ENCODE measurements at regions not wholly inside any gene's neighbourhood (a gene's known extent, or its start where the extent isn't known, plus 50 kb on each side); places are given as distances from the start of the nearest gene placed in this dataset.

DNA sequence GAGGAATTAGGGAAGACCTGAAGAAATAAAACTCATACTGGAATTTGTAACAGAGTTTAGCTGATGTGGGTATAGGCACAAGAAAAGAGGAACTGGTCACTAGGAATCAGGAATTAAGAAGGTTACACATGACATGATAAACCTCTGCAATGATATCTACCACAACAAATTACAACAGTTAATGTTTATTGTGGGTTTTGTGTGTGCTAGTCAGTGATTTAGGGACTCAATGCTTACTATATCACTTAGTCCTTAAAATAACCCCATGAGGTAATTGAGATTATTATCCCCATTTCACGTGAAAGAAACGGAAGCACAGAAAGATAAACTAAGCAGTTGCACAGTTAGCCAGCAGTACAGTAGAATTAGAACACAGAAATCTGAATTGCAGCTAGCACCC, 415.8 kb upstream of the ZEB2 start:
- Histone ChIP-seq H3K4me1 (peaks cover 22% of the 10 kb centered on the region), H3K27ac (no peak overlapping the region), H3K36me3 (no peaks in the 10 kb centered on the region), H3K4me3 (no peak overlapping the region), H3K27me3 (no peaks in the 10 kb centered on the region), H3K9me3 (no peaks in the 10 kb centered on the region)
- ATAC-seq (peak; percentile 84), DNase-seq (no peak)
- intact Hi-C loops (cut with DNase I) = no loop called here
- TF ChIP-seq, protein P1, sequence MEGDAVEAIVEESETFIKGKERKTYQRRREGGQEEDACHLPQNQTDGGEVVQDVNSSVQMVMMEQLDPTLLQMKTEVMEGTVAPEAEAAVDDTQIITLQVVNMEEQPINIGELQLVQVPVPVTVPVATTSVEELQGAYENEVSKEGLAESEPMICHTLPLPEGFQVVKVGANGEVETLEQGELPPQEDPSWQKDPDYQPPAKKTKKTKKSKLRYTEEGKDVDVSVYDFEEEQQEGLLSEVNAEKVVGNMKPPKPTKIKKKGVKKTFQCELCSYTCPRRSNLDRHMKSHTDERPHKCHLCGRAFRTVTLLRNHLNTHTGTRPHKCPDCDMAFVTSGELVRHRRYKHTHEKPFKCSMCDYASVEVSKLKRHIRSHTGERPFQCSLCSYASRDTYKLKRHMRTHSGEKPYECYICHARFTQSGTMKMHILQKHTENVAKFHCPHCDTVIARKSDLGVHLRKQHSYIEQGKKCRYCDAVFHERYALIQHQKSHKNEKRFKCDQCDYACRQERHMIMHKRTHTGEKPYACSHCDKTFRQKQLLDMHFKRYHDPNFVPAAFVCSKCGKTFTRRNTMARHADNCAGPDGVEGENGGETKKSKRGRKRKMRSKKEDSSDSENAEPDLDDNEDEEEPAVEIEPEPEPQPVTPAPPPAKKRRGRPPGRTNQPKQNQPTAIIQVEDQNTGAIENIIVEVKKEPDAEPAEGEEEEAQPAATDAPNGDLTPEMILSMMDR (IDR thresholded peaks at IDR 0.05) = no peak

DNA sequence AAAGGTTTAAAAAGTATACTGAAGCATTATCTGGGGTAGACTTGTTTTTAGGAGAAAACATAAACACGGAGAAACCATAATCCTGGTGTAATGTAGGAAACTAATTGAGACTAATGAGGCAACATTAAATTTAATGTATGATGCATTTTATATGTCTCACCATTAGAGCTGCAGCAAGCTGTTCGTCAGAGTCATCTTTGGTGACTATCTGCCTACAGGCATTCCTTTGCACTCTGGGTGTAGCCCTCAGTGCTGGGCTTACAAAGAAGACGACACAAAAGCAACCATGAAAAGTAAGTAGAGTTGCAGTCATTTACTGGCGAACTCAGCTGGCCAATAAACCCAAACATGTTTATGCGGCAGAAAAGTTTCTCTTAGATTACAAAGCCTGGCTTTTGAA, 415.3 kb upstream of the ZEB2 start:
- H3K9me3 ChIP-seq = no peaks in the 10 kb centered on the region
- no peak overlapping the region for H3K27ac ChIP-seq
- no peak overlapping the region for H3K4me3 ChIP-seq
- peaks cover 22% of the 10 kb centered on the region for H3K4me1 ChIP-seq
- TF ChIP-seq, protein P1 (IDR thresholded peaks at IDR 0.05) = no peak
- no peaks in the 10 kb centered on the region for H3K27me3 ChIP-seq
- intact Hi-C loops (cut with DNase I) = no loop called here
- H3K36me3 ChIP-seq = no peaks in the 10 kb centered on the region
- no peak for DNase-seq
- ATAC-seq = no peak

DNA sequence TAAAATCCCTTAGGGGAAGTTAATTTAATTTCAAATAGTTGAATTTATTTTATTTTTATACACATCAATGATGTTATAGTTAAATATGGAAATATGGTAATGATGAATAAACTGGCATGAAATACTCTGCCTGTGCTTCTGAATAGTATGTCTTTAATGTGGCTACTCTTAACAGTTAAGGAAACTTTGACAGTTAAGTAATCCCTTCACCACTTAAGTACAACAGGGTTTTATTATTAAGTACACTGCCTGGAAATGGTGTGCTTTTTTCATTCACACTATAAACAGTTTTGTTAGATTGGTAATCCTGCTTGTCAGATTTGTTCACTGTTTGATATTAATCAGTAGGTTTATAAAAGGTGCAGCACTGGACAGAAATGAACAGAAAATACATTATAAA, 412.0 kb upstream of the ZEB2 start:
- Histone ChIP-seq H3K9me3 (no peaks in the 10 kb centered on the region), H3K27me3 (no peaks in the 10 kb centered on the region), H3K36me3 (no peaks in the 10 kb centered on the region), H3K27ac (no peak overlapping the region), H3K4me1 (no peaks in the 10 kb centered on the region), H3K4me3 (no peak overlapping the region)
- no peak for ATAC-seq
- DNase-seq = no peak
- intact Hi-C loops (cut with DNase I) = no loop called here
- TF ChIP-seq, protein P1 (IDR thresholded peaks at IDR 0.05) = no peak

DNA sequence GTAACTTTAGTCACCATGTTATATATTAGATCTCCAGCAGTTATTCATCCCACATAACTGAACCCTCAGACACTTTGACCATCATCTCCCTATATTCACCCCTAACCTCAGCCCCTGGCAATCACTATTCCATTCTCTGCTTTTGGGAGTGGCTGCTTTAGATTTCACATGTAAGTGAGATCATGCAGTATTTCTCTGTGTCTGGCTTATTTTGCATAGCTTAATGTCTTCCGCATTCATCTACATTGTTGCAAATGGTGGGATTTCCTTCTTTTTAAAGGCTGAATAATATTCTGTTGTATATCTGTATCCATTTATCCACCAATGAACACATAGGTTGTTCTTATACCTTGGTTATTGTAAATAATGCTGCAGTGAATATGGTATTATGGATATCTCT, 411.6 kb upstream of the ZEB2 start:
- Histone ChIP-seq H3K36me3 (no peaks in the 10 kb centered on the region), H3K27me3 (no peaks in the 10 kb centered on the region), H3K4me1 (no peaks in the 10 kb centered on the region), H3K27ac (no peak overlapping the region), H3K4me3 (no peak overlapping the region), H3K9me3 (no peaks in the 10 kb centered on the region)
- no peak for DNase-seq
- ATAC-seq = no peak
- intact Hi-C loops (cut with DNase I) = no loop called here
- TF ChIP-seq, protein P1 (IDR thresholded peaks at IDR 0.05) = no peak

DNA sequence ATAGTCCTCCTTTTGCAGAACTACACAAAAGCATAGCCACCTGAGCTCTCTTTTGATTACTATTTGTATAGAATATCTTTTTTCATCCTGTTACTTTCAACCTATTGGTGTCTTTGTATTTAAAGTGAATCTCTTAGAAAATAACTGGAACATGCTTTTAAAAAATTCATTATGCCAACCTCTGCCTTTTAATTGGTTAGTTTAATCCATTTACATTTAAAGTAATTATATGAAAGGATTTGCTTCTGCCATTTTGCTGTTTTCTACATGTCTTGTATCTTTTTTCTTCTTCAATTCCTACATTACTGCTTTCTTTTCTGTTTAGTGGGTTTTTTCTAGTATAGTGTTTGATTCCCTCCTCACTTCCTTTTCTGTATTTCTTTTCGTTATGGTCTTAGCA, 407.5 kb upstream of the ZEB2 start:
- intact Hi-C loops (cut with DNase I) = no loop called here
- no peak overlapping the region for H3K4me3 ChIP-seq
- DNase-seq (no peak), ATAC-seq (no peak)
- H3K9me3 ChIP-seq = no peaks in the 10 kb centered on the region
- H3K27me3 ChIP-seq = no peaks in the 10 kb centered on the region
- H3K36me3 ChIP-seq = no peaks in the 10 kb centered on the region
- no peaks in the 10 kb centered on the region for H3K4me1 ChIP-seq
- TF ChIP-seq, protein P1 (IDR thresholded peaks at IDR 0.05) = no peak
- no peak overlapping the region for H3K27ac ChIP-seq

DNA sequence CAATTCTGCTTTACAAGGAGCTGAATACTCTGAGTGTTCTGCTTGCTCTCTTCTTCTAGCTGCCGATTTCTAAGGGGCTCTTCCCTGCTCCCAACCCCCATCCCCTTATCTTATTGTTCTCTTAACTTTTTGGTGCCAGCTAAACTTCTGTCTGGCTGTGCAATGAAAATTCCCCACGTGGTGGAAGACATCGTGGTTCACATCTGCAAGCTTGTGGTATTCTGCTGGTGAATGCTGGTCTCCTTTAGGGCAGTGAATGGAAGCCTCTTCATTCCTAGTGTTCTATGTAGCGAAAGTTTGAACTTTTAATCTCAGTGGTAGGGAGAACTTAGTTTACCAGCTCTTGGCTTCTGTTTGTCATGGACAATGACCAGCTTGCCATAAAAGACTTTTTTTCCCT, 406.0 kb upstream of the ZEB2 start:
- DNase-seq = no peak
- Histone ChIP-seq H3K27me3 (no peaks in the 10 kb centered on the region), H3K4me1 (no peaks in the 10 kb centered on the region), H3K27ac (no peak overlapping the region), H3K9me3 (no peaks in the 10 kb centered on the region), H3K36me3 (no peaks in the 10 kb centered on the region), H3K4me3 (no peak overlapping the region)
- ATAC-seq = no peak
- TF ChIP-seq, protein P1 (IDR thresholded peaks at IDR 0.05) = no peak
- intact Hi-C loops (cut with DNase I) = no loop called here
